ENCODE measurements at regions not wholly inside any gene's neighbourhood (a gene's known extent, or its start where the extent isn't known, plus 50 kb on each side); places are given as distances from the start of the nearest gene placed in this dataset.

DNA sequence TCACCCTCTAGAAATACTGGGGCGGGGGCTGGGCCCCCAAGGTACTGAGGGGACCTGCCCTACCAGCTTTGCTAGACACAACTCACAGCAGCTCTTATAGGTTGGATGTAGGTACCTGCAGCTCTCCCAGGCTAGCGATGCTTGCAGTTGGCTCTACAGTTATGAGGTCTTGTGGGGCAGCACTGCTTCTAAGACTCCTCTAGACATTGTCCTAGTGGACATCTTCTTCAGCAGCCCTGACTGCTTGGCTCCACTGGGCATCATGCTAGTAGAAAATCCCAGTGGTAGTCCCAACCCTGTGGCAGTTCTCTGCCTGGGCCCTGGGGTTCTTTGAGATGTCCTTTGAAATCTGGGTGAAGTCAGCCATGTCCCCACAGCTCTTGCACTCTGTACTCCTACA is 419.3 kb upstream of the SEL1L start:
- TF ChIP-seq CTCF (IDR thresholded peaks at IDR 0.05) (no peak), POLR2AphosphoS5 (IDR thresholded peaks at IDR 0.05) (no peak), EP300 (IDR thresholded peaks at IDR 0.05; ENCODE audit: low read depth) (no peak)

Data from transverse colon (tissue), 4 donors.